ENCODE measurements at regions not wholly inside any gene's neighbourhood (a gene's known extent, or its start where the extent isn't known, plus 50 kb on each side); places are given as distances from the start of the nearest gene placed in this dataset.

DNA sequence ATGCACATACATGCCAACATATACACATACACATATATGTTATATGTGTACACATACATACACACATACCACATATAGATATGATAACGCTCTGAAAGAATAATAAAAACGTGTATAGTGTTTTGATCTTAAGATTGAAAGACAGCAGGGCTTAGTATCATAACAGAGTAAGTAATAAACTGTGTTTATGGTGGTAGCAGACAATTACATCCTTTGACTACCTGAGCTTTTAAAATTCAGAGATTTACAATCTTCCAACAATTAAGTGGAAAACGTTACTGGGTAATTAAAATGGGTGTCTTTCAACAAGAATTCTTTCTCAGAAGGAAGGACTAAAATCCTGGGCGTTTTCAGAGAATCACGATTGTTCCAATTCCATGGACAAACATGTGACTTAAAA is 552.4 kb downstream of the EPHA4 start:
- TF ChIP-seq, protein P1, sequence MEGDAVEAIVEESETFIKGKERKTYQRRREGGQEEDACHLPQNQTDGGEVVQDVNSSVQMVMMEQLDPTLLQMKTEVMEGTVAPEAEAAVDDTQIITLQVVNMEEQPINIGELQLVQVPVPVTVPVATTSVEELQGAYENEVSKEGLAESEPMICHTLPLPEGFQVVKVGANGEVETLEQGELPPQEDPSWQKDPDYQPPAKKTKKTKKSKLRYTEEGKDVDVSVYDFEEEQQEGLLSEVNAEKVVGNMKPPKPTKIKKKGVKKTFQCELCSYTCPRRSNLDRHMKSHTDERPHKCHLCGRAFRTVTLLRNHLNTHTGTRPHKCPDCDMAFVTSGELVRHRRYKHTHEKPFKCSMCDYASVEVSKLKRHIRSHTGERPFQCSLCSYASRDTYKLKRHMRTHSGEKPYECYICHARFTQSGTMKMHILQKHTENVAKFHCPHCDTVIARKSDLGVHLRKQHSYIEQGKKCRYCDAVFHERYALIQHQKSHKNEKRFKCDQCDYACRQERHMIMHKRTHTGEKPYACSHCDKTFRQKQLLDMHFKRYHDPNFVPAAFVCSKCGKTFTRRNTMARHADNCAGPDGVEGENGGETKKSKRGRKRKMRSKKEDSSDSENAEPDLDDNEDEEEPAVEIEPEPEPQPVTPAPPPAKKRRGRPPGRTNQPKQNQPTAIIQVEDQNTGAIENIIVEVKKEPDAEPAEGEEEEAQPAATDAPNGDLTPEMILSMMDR (IDR thresholded peaks at IDR 0.05), result no peak
- no peak overlapping the region for H3K4me3 Mint-ChIP-seq
- CTCF ChIA-PET, result no interaction called here

DNA sequence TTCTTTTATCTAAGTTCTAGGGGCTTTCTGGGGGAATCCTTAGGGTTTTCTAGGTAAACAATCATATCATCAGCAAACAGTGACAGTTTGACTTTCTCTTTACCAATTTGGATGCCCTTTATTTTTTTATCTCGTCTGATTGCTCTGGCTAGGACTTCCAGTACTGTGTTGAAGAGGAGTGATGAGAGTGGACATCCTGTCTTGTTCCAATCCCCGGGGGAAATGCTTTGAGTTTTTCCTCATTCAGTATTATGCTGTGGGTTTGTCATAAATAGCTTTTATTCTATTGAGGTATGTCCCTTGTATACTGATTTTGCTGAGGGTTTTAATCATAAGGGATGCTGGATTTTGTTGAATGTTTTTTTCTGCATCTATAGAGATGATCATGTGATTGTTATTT is 549.5 kb downstream of the EPHA4 start:
- H3K27me3 Mint-ChIP-seq, result peaks cover 26% of the 10 kb centered on the region
- no peaks in the 10 kb centered on the region for H3K36me3 ChIP-seq (ENCODE audit: insufficient read depth, low read length)
- no peak for DNase-seq
- no peak overlapping the region for H3K4me3 Mint-ChIP-seq
- TF ChIP-seq, protein P1 (IDR thresholded peaks at IDR 0.05), result no peak
- no peaks in the 10 kb centered on the region for H3K27me3 ChIP-seq (ENCODE audit: control insufficient read depth in 1 of 2, insufficient read depth in 2 of 2, low read length in 2 of 2)
- no peaks in the 10 kb centered on the region for H3K36me3 Mint-ChIP-seq (ENCODE audit: low read depth)
- H3K9me3 Mint-ChIP-seq, result no peaks in the 10 kb centered on the region
- intact Hi-C loops (cut with DNase I, micrococcal nuclease), result no loop called here
- no peak for ATAC-seq (ENCODE audit: poor library complexity)
- no peak overlapping the region for H3K27ac ChIP-seq (ENCODE audit: low read depth in 1 of 2, low read length in 2 of 2)
- no peaks in the 10 kb centered on the region for H3K9me3 ChIP-seq (ENCODE audit: control insufficient read depth in 1 of 2, insufficient read depth in 1 of 2, low read length in 2 of 2)
- H3K4me1 ChIP-seq (ENCODE audit: insufficient read depth, low read length), result no peaks in the 10 kb centered on the region
- no peaks in the 10 kb centered on the region for H3K4me1 Mint-ChIP-seq (ENCODE audit: low read depth)
- POLR2A ChIA-PET, result no interaction called here
- H3K4me3 ChIP-seq (ENCODE audit: low read length), result no peak overlapping the region
- no peak overlapping the region for H3K27ac Mint-ChIP-seq
- CTCF ChIA-PET, result no interaction called here

More for the DNA sequence above, 552.4 kb downstream of the EPHA4 start:
- H3K27me3 Mint-ChIP-seq, result peaks cover 9% of the 10 kb centered on the region
- H3K4me1 Mint-ChIP-seq (ENCODE audit: low read depth), result no peaks in the 10 kb centered on the region
- DNase-seq, result no peak
- no peaks in the 10 kb centered on the region for H3K27me3 ChIP-seq (ENCODE audit: control insufficient read depth in 1 of 2, insufficient read depth in 2 of 2, low read length in 2 of 2)
- H3K9me3 Mint-ChIP-seq, result no peaks in the 10 kb centered on the region
- POLR2A ChIA-PET, result no interaction called here
- intact Hi-C loops (cut with DNase I, micrococcal nuclease), result no loop called here
- H3K36me3 Mint-ChIP-seq (ENCODE audit: low read depth), result no peaks in the 10 kb centered on the region
- no peak overlapping the region for H3K27ac ChIP-seq (ENCODE audit: low read depth in 1 of 2, low read length in 2 of 2)
- H3K27ac Mint-ChIP-seq, result no peak overlapping the region
- no peak overlapping the region for H3K4me3 ChIP-seq (ENCODE audit: low read length)
- H3K4me1 ChIP-seq (ENCODE audit: insufficient read depth, low read length), result no peaks in the 10 kb centered on the region
- no peak for ATAC-seq (ENCODE audit: poor library complexity)
- no peaks in the 10 kb centered on the region for H3K9me3 ChIP-seq (ENCODE audit: control insufficient read depth in 1 of 2, insufficient read depth in 1 of 2, low read length in 2 of 2)
- H3K36me3 ChIP-seq (ENCODE audit: insufficient read depth, low read length), result no peaks in the 10 kb centered on the region

DNA sequence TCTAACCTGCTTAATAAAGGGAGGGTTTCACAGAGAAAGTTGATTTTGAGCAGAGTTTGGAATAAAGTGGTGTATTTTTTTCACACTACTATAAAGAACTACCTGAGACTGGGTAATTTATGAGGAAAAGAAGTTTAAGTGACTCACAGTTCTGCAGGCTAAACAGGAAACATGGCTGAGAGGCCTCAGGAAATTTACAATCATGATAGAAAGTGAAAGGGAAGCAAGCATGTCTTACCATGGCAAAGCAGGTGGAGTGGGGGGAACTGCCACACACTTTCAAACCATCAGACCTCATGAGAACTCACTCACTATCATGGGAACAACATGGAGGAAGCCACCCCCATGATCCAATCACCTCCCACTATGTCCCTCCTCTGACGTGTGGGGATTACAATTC is 546.7 kb downstream of the EPHA4 start:
- H3K27me3 ChIP-seq (ENCODE audit: control insufficient read depth in 1 of 2, insufficient read depth in 2 of 2, low read length in 2 of 2), result no peaks in the 10 kb centered on the region
- no peak overlapping the region for H3K27ac ChIP-seq (ENCODE audit: low read depth in 1 of 2, low read length in 2 of 2)
- DNase-seq, result no peak
- no peak overlapping the region for H3K4me3 ChIP-seq (ENCODE audit: low read length)
- TF ChIP-seq, protein P1 (IDR thresholded peaks at IDR 0.05), result no peak
- H3K36me3 ChIP-seq (ENCODE audit: insufficient read depth, low read length), result no peaks in the 10 kb centered on the region
- no peak for ATAC-seq (ENCODE audit: poor library complexity)
- no peak overlapping the region for H3K4me3 Mint-ChIP-seq
- H3K9me3 ChIP-seq (ENCODE audit: control insufficient read depth in 1 of 2, insufficient read depth in 1 of 2, low read length in 2 of 2), result no peaks in the 10 kb centered on the region
- no peaks in the 10 kb centered on the region for H3K36me3 Mint-ChIP-seq (ENCODE audit: low read depth)
- peaks cover 30% of the 10 kb centered on the region for H3K27me3 Mint-ChIP-seq
- intact Hi-C loops (cut with DNase I, micrococcal nuclease), result no loop called here
- H3K27ac Mint-ChIP-seq, result no peak overlapping the region
- H3K4me1 ChIP-seq (ENCODE audit: insufficient read depth, low read length), result no peaks in the 10 kb centered on the region
- CTCF ChIA-PET, result no interaction called here
- no peaks in the 10 kb centered on the region for H3K4me1 Mint-ChIP-seq (ENCODE audit: low read depth)
- POLR2A ChIA-PET, result no interaction called here
- no peaks in the 10 kb centered on the region for H3K9me3 Mint-ChIP-seq
